ENCODE measurements at regions not wholly inside any gene's neighbourhood (a gene's known extent, or its start where the extent isn't known, plus 50 kb on each side); places are given as distances from the start of the nearest gene placed in this dataset.

DNA sequence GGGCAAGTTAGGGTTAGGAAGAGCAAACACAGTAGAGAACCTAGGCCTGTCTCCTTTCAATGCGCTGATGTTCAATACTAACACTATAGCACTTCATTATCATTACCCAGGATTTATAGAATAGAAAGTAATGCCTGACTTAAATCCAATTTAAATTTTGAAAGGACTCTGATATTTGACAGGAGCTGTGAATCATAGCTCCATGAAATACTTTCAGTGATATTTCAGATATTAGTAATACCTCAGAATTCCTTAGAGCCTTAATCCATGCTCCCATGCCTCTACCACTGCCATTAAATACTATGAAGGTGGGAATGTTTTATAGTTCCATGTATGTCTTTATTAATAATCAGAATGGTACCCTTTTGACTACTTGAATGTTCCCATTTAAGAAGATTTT lies 530.2 kb downstream of the BCKDHB start:
- TF ChIP-seq, protein P1, sequence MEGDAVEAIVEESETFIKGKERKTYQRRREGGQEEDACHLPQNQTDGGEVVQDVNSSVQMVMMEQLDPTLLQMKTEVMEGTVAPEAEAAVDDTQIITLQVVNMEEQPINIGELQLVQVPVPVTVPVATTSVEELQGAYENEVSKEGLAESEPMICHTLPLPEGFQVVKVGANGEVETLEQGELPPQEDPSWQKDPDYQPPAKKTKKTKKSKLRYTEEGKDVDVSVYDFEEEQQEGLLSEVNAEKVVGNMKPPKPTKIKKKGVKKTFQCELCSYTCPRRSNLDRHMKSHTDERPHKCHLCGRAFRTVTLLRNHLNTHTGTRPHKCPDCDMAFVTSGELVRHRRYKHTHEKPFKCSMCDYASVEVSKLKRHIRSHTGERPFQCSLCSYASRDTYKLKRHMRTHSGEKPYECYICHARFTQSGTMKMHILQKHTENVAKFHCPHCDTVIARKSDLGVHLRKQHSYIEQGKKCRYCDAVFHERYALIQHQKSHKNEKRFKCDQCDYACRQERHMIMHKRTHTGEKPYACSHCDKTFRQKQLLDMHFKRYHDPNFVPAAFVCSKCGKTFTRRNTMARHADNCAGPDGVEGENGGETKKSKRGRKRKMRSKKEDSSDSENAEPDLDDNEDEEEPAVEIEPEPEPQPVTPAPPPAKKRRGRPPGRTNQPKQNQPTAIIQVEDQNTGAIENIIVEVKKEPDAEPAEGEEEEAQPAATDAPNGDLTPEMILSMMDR (IDR thresholded peaks at IDR 0.05): no peak

DNA sequence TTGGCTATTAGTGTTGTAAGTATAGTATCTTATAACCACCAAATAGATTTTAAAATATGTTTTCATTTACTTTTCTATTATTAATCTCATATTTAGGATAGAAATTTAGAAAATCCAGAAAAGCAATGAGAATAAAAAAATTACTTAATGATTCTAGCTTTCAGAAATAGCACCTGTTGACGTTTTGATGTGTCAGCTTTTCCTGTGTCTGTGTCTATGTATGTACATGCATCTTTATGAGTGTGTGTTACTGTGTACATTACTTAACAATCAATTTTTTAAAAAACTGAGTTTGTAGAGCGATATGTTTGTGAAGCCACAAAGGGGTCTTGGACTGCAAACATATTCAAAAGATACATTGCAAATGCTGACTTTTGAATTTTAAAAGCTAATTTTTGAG lies 526.9 kb downstream of the BCKDHB start:
- TF ChIP-seq, protein P1 (IDR thresholded peaks at IDR 0.05): no peak

DNA sequence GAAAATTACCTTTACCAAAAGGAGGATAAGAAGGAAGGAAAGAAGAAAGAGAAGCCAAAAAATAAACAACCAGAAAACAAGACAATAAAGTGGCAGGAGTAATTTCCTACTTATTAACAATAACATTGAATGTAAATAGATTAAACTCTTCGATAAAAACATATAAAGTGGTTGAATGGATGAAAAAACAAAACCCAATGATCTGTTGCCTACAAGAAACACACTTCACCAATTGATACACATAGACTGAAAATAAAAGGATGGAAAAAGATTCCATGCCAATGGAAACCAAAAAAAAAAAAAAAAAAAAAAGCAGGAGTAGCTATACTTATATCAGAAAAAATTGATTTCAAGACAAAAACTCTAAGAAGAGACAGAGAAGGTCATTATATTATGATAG lies 518.9 kb downstream of the BCKDHB start:
- TF ChIP-seq, protein P1 (IDR thresholded peaks at IDR 0.05): no peak

DNA sequence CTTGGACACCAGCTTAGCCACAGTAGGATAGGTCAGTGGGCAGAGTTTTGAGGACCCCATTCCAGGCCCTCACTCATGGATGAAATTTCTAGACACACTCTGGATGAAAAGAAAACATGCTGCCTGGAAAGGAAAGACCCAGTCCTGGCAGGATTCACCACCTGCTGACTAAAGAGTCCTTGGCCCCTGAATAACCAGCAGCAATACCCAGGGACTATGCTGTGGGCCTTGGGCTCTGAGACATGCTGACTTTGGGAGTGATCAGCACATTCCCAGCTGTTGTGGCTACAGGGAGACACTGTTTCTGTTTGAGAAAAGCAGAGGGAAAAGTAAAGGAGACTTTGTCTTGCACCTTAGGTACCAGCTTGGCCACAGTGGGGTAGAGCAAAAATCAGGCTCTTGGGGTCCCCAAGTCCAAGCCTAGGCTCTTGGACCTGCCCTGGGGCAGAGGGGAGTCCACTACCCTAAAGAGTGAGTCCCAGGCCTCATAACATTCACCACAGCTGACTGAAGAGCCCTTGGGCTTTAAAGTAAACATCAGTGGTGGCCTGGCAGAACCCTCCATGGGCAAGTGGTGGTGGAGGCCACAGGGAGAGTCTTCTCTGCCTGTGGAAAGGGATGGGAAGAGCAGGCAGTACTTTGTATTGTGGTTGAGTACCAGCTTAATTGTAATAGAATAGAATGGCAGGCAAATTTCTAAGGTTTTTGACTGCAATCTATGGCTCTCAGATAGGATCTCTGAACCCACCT lies 516.8 kb downstream of the BCKDHB start:
- TF ChIP-seq, protein P1 (IDR thresholded peaks at IDR 0.05): no peak

DNA sequence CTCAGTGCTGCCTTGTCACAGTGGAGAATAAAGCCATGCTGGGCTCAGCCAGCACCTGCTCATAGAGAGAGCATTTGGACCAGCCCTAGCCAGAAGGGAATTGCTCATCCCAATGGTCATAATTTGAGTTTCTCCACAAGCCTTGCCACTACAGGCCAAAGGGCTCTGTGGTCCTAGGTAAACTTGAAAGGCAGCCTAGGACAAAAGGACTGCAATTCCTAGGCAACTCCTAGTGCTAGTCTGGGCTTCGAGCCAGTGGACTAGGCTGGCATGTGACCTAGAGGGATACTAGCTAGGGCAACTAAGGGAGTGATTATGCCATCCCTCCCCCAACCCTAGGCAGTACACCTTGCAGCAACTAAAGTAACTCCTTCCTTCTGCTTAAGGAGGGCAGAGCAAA lies 516.2 kb downstream of the BCKDHB start:
- TF ChIP-seq, protein P1 (IDR thresholded peaks at IDR 0.05): no peak

DNA sequence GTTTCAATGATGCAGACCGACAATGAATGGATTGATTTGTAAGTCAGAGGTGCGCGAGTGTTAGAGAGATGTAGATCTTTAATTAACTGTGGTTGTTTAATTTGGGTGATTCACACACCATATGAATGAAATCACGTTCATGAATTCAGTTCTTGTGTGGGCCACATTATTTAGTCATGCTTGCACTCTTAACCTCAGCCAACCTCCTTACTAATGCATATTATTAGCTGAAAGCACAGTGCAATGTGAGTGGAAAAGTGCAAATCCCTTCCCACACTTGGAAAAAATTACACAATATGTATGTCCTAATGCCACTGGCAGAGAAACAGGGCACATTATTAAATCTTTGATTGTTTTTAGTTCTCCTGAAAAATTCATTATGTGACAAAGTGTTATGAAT lies 512.5 kb downstream of the BCKDHB start:
- TF ChIP-seq, protein P1 (IDR thresholded peaks at IDR 0.05): no peak

DNA sequence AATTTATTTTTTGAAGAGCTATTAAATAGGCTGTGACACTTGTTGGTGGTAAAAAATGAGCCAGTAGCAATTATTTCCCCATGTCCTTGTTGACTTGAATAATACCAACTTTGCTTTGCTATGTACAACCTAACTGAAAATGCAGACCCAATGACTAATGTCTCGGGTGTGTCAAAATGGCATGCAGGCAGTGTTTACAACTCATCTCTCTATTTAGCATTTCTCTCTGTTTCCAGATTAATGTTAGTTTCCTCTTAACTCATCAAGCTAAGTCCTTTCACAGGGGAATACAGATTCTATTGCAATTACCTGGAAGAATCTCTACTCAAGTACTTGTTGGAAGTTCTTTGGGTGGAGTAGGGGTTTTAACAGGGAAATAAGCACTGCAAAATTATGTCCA lies 504.4 kb downstream of the BCKDHB start:
- TF ChIP-seq, protein P1 (IDR thresholded peaks at IDR 0.05): no peak

DNA sequence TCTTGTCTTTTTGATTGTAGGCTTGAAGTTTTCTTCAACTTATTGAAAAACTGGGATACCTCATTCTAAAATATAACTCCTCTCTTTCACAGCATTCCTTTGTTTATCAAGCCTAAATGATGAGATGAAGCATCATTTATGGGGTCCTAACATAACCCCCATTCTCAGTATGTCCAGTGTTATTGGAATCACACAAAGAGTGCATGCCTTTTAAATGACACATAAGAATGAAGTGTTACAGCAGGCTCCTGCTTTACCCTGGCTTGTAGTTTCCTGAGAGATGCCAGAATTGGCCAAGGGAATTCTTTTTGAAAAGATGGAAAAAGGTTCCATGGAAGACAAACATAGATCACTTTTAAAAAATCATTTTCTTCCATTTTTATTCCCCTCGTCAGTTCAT lies 502.4 kb downstream of the BCKDHB start:
- TF ChIP-seq, protein P1 (IDR thresholded peaks at IDR 0.05): no peak
